ENCODE measurements at regions not wholly inside any gene's neighbourhood (a gene's known extent, or its start where the extent isn't known, plus 50 kb on each side); places are given as distances from the start of the nearest gene placed in this dataset.

- Mint-ChIP-seq H3K27me3 (ENCODE audit: low read depth in 2 of 2) (peaks cover 0 to 3% of the 10 kb centered on the region in 2 donors), H3K4me3 (no peak overlapping the region), H3K36me3 (no peaks in the 10 kb centered on the region), H3K27ac (no peak overlapping the region), H3K9me3 (no peaks in the 10 kb centered on the region), H3K4me1 (peaks cover 16 to 29% of the 10 kb centered on the region in 2 donors)
- WGBS (ENCODE audit: insufficient coverage), result 82% methylated on average over 9 of the region's 9 CpGs
- Histone ChIP-seq H3K27me3 (ENCODE audit: control insufficient read depth, insufficient read depth, low read length) (no peaks in the 10 kb centered on the region), H3K4me3 (ENCODE audit: low read length) (no peak overlapping the region), H3K4me1 (ENCODE audit: control insufficient read depth, insufficient read depth, low read length) (peaks cover 14% of the 10 kb centered on the region), H3K36me3 (ENCODE audit: control insufficient read depth, insufficient read depth, low read length) (no peaks in the 10 kb centered on the region), H3K9me3 (ENCODE audit: control insufficient read depth, insufficient read depth, low read length) (no peaks in the 10 kb centered on the region), H3K27ac (ENCODE audit: low read length) (no peak overlapping the region)
- no peak for DNase-seq
- intact Hi-C loops (cut with micrococcal nuclease), result no loop called here
- TF ChIP-seq, protein P1, sequence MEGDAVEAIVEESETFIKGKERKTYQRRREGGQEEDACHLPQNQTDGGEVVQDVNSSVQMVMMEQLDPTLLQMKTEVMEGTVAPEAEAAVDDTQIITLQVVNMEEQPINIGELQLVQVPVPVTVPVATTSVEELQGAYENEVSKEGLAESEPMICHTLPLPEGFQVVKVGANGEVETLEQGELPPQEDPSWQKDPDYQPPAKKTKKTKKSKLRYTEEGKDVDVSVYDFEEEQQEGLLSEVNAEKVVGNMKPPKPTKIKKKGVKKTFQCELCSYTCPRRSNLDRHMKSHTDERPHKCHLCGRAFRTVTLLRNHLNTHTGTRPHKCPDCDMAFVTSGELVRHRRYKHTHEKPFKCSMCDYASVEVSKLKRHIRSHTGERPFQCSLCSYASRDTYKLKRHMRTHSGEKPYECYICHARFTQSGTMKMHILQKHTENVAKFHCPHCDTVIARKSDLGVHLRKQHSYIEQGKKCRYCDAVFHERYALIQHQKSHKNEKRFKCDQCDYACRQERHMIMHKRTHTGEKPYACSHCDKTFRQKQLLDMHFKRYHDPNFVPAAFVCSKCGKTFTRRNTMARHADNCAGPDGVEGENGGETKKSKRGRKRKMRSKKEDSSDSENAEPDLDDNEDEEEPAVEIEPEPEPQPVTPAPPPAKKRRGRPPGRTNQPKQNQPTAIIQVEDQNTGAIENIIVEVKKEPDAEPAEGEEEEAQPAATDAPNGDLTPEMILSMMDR (IDR thresholded peaks at IDR 0.05), result no peak
- ATAC-seq, result no peak
Observed at GRCh38 chr17:73986641-73987177, 216.8 kb upstream of the RPL38 start.

DNA sequence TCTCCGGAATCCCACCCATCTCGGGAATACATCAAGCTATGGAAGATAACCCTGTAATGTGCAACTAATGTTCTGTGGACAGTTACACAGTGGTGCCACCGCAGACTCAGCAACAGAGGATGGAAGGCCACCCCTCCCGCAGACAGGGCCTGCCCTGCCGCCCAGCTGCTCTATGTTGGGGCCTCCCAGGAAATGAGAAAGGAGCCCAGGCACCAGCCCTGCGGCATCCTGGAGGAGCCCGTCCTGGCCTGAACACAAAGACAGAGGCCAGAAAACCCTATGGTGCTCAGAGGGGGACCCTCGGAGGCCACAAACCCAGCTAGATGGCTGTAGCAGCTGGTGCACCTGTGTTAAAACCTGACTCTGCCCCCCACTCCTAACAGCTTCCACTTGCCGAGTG is 216.1 kb upstream of the RPL38 start:
- Mint-ChIP-seq H3K9me3 (no peaks in the 10 kb centered on the region), H3K4me1 (peaks cover 16 to 29% of the 10 kb centered on the region in 2 donors), H3K4me3 (no peak overlapping the region), H3K36me3 (no peaks in the 10 kb centered on the region), H3K27me3 (ENCODE audit: low read depth in 2 of 2) (peaks cover 0 to 3% of the 10 kb centered on the region in 2 donors), H3K27ac (no peak overlapping the region)
- WGBS (ENCODE audit: insufficient coverage), result 92% methylated on average over 9 of the region's 9 CpGs
- TF ChIP-seq, protein P1 (IDR thresholded peaks at IDR 0.05), result no peak
- DNase-seq, result no peak
- H3K4me1 ChIP-seq (ENCODE audit: control insufficient read depth, insufficient read depth, low read length), result peaks cover 14% of the 10 kb centered on the region
- intact Hi-C loops (cut with micrococcal nuclease), result no loop called here
- H3K27me3 ChIP-seq (ENCODE audit: control insufficient read depth, insufficient read depth, low read length), result no peaks in the 10 kb centered on the region
- H3K9me3 ChIP-seq (ENCODE audit: control insufficient read depth, insufficient read depth, low read length), result no peaks in the 10 kb centered on the region
- H3K36me3 ChIP-seq (ENCODE audit: control insufficient read depth, insufficient read depth, low read length), result no peaks in the 10 kb centered on the region
- no peak for ATAC-seq
- no peak overlapping the region for H3K4me3 ChIP-seq (ENCODE audit: low read length)
- H3K27ac ChIP-seq (ENCODE audit: low read length), result no peak overlapping the region

DNA sequence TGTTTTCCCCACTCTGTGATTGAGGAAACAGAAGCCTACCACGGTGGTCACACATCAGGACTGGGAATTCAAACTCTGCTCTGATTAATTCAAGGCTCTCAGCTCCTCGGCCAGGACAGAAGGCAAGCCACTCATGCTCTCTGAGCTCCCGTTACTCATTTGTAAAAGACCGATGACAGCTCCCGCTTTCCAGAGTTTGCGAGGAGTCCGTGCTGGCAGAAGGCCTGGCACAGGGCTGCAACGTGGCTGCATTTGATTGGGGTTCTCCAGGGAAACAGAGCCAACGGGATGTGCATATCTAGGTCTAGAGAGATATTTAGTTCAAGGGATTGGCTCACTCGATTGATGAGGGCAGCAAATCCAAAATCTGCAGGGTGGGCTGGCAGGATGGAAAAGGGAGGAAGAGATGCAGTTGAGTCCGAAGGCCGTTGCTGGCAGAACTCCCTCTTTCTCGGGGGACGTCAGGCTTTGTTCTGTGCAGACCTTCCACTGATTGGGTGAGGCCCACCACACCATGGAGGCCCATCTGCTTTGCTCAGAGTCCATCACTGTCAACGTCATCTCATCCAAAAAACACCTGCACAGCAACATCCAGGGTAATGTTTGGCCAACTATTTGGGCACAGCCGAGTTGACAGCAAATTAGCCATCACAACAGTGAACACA is 215.5 kb upstream of the RPL38 start:
- Histone ChIP-seq H3K9me3 (ENCODE audit: control insufficient read depth, insufficient read depth, low read length) (no peaks in the 10 kb centered on the region), H3K4me3 (ENCODE audit: low read length) (no peak overlapping the region), H3K4me1 (ENCODE audit: control insufficient read depth, insufficient read depth, low read length) (peaks cover 13% of the 10 kb centered on the region), H3K27me3 (ENCODE audit: control insufficient read depth, insufficient read depth, low read length) (no peaks in the 10 kb centered on the region), H3K36me3 (ENCODE audit: control insufficient read depth, insufficient read depth, low read length) (no peaks in the 10 kb centered on the region), H3K27ac (ENCODE audit: low read length) (no peak overlapping the region)
- Mint-ChIP-seq H3K9me3 (no peaks in the 10 kb centered on the region), H3K27ac (no peak overlapping the region), H3K36me3 (no peaks in the 10 kb centered on the region), H3K27me3 (ENCODE audit: low read depth in 2 of 2) (peaks cover 0 to 3% of the 10 kb centered on the region in 2 donors), H3K4me3 (no peak overlapping the region), H3K4me1 (peaks cover 12 to 24% of the 10 kb centered on the region in 2 donors)
- TF ChIP-seq, protein P1 (IDR thresholded peaks at IDR 0.05), result no peak
- 80% methylated on average over 16 of the region's 16 CpGs for WGBS (ENCODE audit: insufficient coverage)
- intact Hi-C loops (cut with micrococcal nuclease), result no loop called here
- ATAC-seq (no peak), DNase-seq (no peak)

GRCh38 chr17:73989671-73990070 is 213.8 kb upstream of the RPL38 start:
- DNase-seq (no peak), ATAC-seq (no peak)
- 91% methylated on average over 14 of the region's 14 CpGs for WGBS (ENCODE audit: insufficient coverage)
- Mint-ChIP-seq H3K9me3 (no peaks in the 10 kb centered on the region), H3K4me3 (no peak overlapping the region), H3K27ac (no peak overlapping the region), H3K27me3 (ENCODE audit: low read depth in 2 of 2) (peaks cover 0 to 3% of the 10 kb centered on the region in 2 donors), H3K36me3 (no peaks in the 10 kb centered on the region), H3K4me1 (peaks cover 9 to 11% of the 10 kb centered on the region in 2 donors)
- H3K36me3 ChIP-seq (ENCODE audit: control insufficient read depth, insufficient read depth, low read length), result no peaks in the 10 kb centered on the region
- no peak overlapping the region for H3K4me3 ChIP-seq (ENCODE audit: low read length)
- intact Hi-C loops (cut with micrococcal nuclease), result no loop called here
- no peak overlapping the region for H3K27ac ChIP-seq (ENCODE audit: low read length)
- no peaks in the 10 kb centered on the region for H3K9me3 ChIP-seq (ENCODE audit: control insufficient read depth, insufficient read depth, low read length)
- TF ChIP-seq, protein P1 (IDR thresholded peaks at IDR 0.05), result no peak
- H3K27me3 ChIP-seq (ENCODE audit: control insufficient read depth, insufficient read depth, low read length), result no peaks in the 10 kb centered on the region
- H3K4me1 ChIP-seq (ENCODE audit: control insufficient read depth, insufficient read depth, low read length), result peaks cover 6% of the 10 kb centered on the region
